ENCODE measurements at regions not wholly inside any gene's neighbourhood (a gene's known extent, or its start where the extent isn't known, plus 50 kb on each side); places are given as distances from the start of the nearest gene placed in this dataset.

DNA sequence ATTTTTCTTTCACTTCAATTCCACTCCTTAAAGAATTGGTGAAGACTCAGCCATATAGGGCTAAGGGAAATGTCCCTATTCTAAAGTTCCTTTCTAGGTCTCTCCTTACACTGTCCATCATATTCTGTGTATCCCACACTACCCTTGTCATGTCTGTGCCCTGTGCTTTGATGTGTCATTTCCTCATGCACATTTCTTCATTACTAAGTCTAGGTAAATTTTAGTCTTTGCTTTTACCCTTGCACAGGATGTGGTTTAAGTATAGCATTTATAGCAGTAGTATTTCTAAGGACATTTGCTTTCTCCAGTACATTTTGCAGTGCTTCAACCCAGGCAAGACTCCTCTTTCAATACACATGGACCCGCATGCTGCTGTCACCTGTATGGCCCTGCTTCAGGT, 221.5 kb upstream of the ACVR2A start:
- DNase-seq (ENCODE audit: low read depth) = no peak
- H3K4me3 ChIP-seq (ENCODE audit: low read depth, low read length) = no peak overlapping the region
- TF ChIP-seq, protein P1, sequence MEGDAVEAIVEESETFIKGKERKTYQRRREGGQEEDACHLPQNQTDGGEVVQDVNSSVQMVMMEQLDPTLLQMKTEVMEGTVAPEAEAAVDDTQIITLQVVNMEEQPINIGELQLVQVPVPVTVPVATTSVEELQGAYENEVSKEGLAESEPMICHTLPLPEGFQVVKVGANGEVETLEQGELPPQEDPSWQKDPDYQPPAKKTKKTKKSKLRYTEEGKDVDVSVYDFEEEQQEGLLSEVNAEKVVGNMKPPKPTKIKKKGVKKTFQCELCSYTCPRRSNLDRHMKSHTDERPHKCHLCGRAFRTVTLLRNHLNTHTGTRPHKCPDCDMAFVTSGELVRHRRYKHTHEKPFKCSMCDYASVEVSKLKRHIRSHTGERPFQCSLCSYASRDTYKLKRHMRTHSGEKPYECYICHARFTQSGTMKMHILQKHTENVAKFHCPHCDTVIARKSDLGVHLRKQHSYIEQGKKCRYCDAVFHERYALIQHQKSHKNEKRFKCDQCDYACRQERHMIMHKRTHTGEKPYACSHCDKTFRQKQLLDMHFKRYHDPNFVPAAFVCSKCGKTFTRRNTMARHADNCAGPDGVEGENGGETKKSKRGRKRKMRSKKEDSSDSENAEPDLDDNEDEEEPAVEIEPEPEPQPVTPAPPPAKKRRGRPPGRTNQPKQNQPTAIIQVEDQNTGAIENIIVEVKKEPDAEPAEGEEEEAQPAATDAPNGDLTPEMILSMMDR (IDR thresholded peaks at IDR 0.05; ENCODE audit: control insufficient read depth, extremely low read depth, insufficient read depth) = no peak

GRCh38 chr2:147621656-147622197, 223.1 kb upstream of the ACVR2A start:
- no peak overlapping the region for H3K4me3 ChIP-seq (ENCODE audit: low read depth, low read length)
- DNase-seq (ENCODE audit: low read depth) = no peak
- TF ChIP-seq, protein P1 (IDR thresholded peaks at IDR 0.05; ENCODE audit: control insufficient read depth, extremely low read depth, insufficient read depth) = no peak

DNA sequence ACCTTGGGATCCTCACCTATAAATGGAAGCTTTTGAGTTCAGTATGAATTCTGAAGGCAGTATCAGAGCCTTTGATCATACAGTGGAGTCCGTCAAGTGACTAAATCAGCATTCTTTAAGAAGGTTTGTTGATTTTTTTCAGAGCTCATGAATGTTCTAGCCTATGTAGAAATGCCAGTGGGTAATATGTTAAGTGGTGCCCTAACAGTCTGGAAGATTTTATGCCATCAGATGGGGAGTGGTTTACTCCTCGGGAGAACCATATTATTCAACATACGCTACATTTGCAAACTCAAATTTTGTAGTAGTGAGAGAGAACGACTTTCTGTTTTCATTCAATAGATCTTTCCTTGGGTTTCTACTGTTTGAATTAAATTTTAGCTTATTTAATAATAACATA, 225.0 kb upstream of the ACVR2A start:
- DNase-seq (ENCODE audit: low read depth) = no peak
- TF ChIP-seq, protein P1 (IDR thresholded peaks at IDR 0.05; ENCODE audit: control insufficient read depth, extremely low read depth, insufficient read depth) = no peak
- H3K4me3 ChIP-seq (ENCODE audit: low read depth, low read length) = no peak overlapping the region

DNA sequence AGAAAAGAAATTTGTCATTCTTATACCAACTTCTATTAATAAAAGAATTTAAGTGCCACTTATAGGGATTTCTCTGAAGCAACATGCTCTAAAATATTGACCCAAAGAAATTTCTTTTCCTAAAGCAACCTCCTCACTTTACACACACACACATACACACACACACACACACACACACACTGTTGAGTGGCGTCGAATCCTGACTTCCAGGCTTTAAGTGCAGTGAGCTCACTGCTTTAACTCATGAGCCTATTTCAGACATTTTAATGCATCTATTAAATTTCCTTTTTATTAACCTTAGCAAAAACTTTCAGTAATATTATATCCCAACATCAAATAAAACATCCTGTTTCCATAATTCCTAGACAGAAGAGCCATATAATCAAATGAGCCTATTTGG, 229.1 kb upstream of the ACVR2A start:
- DNase-seq (ENCODE audit: low read depth) = no peak
- TF ChIP-seq, protein P1 (IDR thresholded peaks at IDR 0.05; ENCODE audit: control insufficient read depth, extremely low read depth, insufficient read depth) = no peak
- H3K4me3 ChIP-seq (ENCODE audit: low read depth, low read length) = no peak overlapping the region

GRCh38 chr2:147614979-147615470, 229.8 kb upstream of the ACVR2A start:
- DNase-seq (ENCODE audit: low read depth) = no peak
- TF ChIP-seq, protein P1 (IDR thresholded peaks at IDR 0.05; ENCODE audit: control insufficient read depth, extremely low read depth, insufficient read depth) = no peak
- H3K4me3 ChIP-seq (ENCODE audit: low read depth, low read length) = no peak overlapping the region

GRCh38 chr2:147614471-147614870, 230.4 kb upstream of the ACVR2A start:
- no peak for DNase-seq (ENCODE audit: low read depth)
- TF ChIP-seq, protein P1 (IDR thresholded peaks at IDR 0.05; ENCODE audit: control insufficient read depth, extremely low read depth, insufficient read depth) = no peak
- no peak overlapping the region for H3K4me3 ChIP-seq (ENCODE audit: low read depth, low read length)

DNA sequence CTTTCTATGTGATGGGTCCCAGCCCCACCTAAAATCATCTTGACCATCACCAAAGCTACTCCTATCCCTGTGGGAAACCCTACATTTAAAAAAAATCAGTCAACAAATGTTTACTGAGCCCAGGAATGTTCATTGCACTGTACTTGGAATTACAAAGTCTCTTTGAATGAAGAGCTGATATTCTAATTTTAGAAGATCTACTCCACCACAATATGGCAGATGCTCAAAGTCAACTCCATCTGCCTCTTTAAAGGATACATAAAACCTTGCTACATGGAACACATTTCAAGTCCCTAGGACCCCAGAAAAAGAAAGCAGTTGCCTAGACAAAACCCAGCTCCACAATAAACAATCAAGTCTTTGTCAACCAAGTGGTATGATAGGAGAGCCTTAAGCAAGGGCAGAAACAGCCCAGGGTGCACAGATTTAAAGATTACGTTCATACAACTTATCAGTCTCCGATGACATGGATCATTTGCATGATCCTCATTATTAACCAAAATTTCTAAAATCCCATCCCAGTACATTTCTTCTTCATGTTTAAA, 234.3 kb upstream of the ACVR2A start:
- no peak for DNase-seq (ENCODE audit: low read depth)
- TF ChIP-seq, protein P1 (IDR thresholded peaks at IDR 0.05; ENCODE audit: control insufficient read depth, extremely low read depth, insufficient read depth) = no peak

More for the DNA sequence above, 234.3 kb upstream of the ACVR2A start:
- no peak overlapping the region for H3K4me3 ChIP-seq (ENCODE audit: low read depth, low read length)
